GM23338 (cell line): ENCODE measurements at regions not wholly inside any gene's neighbourhood (a gene's known extent, or its start where the extent isn't known, plus 50 kb on each side); places are given as distances from the start of the nearest gene placed in this dataset.

Experiments
- ATAC-seq: fragments of 200-7000 bp; cut with Tn5 transposase; 3 replicates; pipeline ENCODE4 v1.9.1; 2020
- DNase-seq: peaks from one replicate; pipeline ENCODE4 v3.0.0-alpha.2; 2015; ENCODE audit warnings: low spot score
- H2AFZ ChIP-seq: fragments of 200-600 bp; sonication (generic); 2 replicates; pipeline ENCODE4 v1.8.0; 2016; ENCODE audit warnings: antibody characterized with exemption, mild to moderate bottlenecking, moderate library complexity
- H3F3A ChIP-seq: fragments of 200-600 bp; sonication (generic); replicated peaks from 2 replicates; pipeline ENCODE4 v1.8.0; 2017; ENCODE audit warnings: antibody characterized with exemption, mixed run types, low read depth
- H3K27ac ChIP-seq: fragments of 200-600 bp; sonication (generic); 2 replicates; pipeline ENCODE4 v1.6.1; 2016; ENCODE audit warnings: low read depth
- H3K27me3 ChIP-seq: fragments of 200-600 bp; sonication (generic); 2 replicates; pipeline ENCODE4 v1.8.0; 2016; ENCODE audit warnings: mild to moderate bottlenecking, mixed run types, moderate library complexity; ENCODE audit not compliant: insufficient read depth
- H3K36me3 ChIP-seq: fragments of 200-600 bp; sonication (generic); 2 replicates; pipeline ENCODE4 v1.8.0; 2016; ENCODE audit warnings: mild to moderate bottlenecking; ENCODE audit not compliant: insufficient read depth
- H3K4me1 ChIP-seq: fragments of 200-600 bp; sonication (generic); 2 replicates; pipeline ENCODE4 v1.8.0; 2016; ENCODE audit warnings: mild to moderate bottlenecking, moderate library complexity; ENCODE audit not compliant: insufficient read depth
- H3K4me2 ChIP-seq: fragments of 200-600 bp; sonication (generic); 2 replicates; pipeline ENCODE4 v1.7.1; 2017; ENCODE audit warnings: mixed run types
- H3K4me3 ChIP-seq: fragments of 200-600 bp; sonication (generic); 2 replicates; pipeline ENCODE4 v1.6.1; 2016; ENCODE audit warnings: mixed run types
- H3K79me2 ChIP-seq: fragments of 200-600 bp; sonication (generic); replicated peaks from 2 replicates; pipeline ENCODE4 v1.8.0; 2017; ENCODE audit warnings: mild to moderate bottlenecking; ENCODE audit not compliant: insufficient read depth
- H3K9me2 ChIP-seq: fragments of 200-600 bp; sonication (generic); 2 replicates; pipeline ENCODE4 v1.8.0; 2017; ENCODE audit not compliant: insufficient read depth
- H4K20me1 ChIP-seq: fragments of 200-600 bp; sonication (generic); replicated peaks from 2 replicates; pipeline ENCODE4 v1.8.0; 2017; ENCODE audit warnings: mild to moderate bottlenecking; ENCODE audit not compliant: insufficient read depth
- H3K27ac Mint-ChIP-seq: 2 replicates; pipeline ENCODE4 v1.8.0; 2020; ENCODE audit warnings: inconsistent platforms, mild to moderate bottlenecking, moderate library complexity, mixed read lengths
- H3K27me3 Mint-ChIP-seq: 3 replicates; pipeline ENCODE4 v1.8.0; 2022; ENCODE audit warnings: low read depth, mild to moderate bottlenecking, moderate library complexity, mixed read lengths, inconsistent platforms; ENCODE audit not compliant: insufficient read depth, poor library complexity
- H3K36me3 Mint-ChIP-seq: 3 replicates; pipeline ENCODE4 v1.8.0; 2021; ENCODE audit warnings: low read depth, mild to moderate bottlenecking, inconsistent platforms, moderate library complexity, mixed read lengths
- H3K4me1 Mint-ChIP-seq: 3 replicates; pipeline ENCODE4 v1.8.0; 2020; ENCODE audit warnings: mild to moderate bottlenecking, inconsistent platforms, mixed read lengths
- H3K4me3 Mint-ChIP-seq: 3 replicates; pipeline ENCODE4 v1.8.0; 2021; ENCODE audit warnings: moderate library complexity, mild to moderate bottlenecking, inconsistent platforms, mixed read lengths
- H3K9me3 Mint-ChIP-seq: 3 replicates; pipeline ENCODE4 v1.8.0; 2020; ENCODE audit warnings: moderate library complexity, mild to moderate bottlenecking, inconsistent platforms, mixed read lengths
- CREB1 ChIP-seq: fragments of 250-450 bp; sonication (Bioruptor Pico); IDR thresholded peaks from 2 replicates; pipeline ENCODE4 v1.5.0; 2020; ENCODE audit warnings: low read depth, mild to moderate bottlenecking, moderate library complexity
- ETS1 ChIP-seq: IDR thresholded peaks from 2 replicates; pipeline ENCODE4 v1.6.1; 2016; ENCODE audit warnings: antibody characterized with exemption
- EZH2 ChIP-seq: fragments of 200-600 bp; sonication (generic); IDR thresholded peaks from one replicate; pipeline ENCODE4 v1.8.0; 2017; ENCODE audit warnings: antibody characterized with exemption, mild to moderate bottlenecking, low read depth; ENCODE audit not compliant: unreplicated experiment
- EZH2phosphoT487 ChIP-seq: fragments of 200-600 bp; sonication (generic); IDR thresholded peaks from one replicate; pipeline ENCODE4 v1.8.1; 2018; ENCODE audit warnings: antibody characterized with exemption; ENCODE audit not compliant: unreplicated experiment
- JUNB ChIP-seq: IDR thresholded peaks from one replicate; pipeline ENCODE4 v1.6.1; 2016; ENCODE audit warnings: antibody characterized with exemption; ENCODE audit not compliant: unreplicated experiment
- NANOG ChIP-seq: IDR thresholded peaks from 2 replicates; pipeline ENCODE4 v1.6.1; 2016; ENCODE audit warnings: antibody characterized with exemption, borderline replicate concordance
- POLR2AphosphoS5 ChIP-seq: IDR thresholded peaks from 2 replicates; pipeline ENCODE4 v1.6.1; 2016; ENCODE audit warnings: antibody characterized with exemption, low read depth
- REST ChIP-seq: IDR thresholded peaks from one replicate; pipeline ENCODE4 v1.6.1; 2018; ENCODE audit warnings: antibody characterized with exemption; ENCODE audit not compliant: unreplicated experiment
- STAT1 ChIP-seq: IDR thresholded peaks from one replicate; pipeline ENCODE4 v1.6.1; 2016; ENCODE audit warnings: antibody characterized with exemption; ENCODE audit not compliant: unreplicated experiment
- ZNF114 ChIP-seq: fragments of 250-450 bp; sonication (Bioruptor Pico); IDR thresholded peaks from 2 replicates; pipeline ENCODE4 v1.5.0; 2020; ENCODE audit warnings: mild to moderate bottlenecking, moderate library complexity
- ZNF331 ChIP-seq: fragments of 250-450 bp; sonication (Bioruptor Pico); IDR thresholded peaks from 2 replicates; pipeline ENCODE4 v1.5.0; 2020; ENCODE audit warnings: low read depth, mild to moderate bottlenecking, moderate library complexity
- ZNF462 ChIP-seq: fragments of 250-450 bp; sonication (Bioruptor Pico); IDR thresholded peaks from 2 replicates; pipeline ENCODE4 v1.5.0; 2020; ENCODE audit warnings: mild to moderate bottlenecking, moderate library complexity
- TF ChIP-seq, protein P1 (sequence below), 2 experiments: fragments of 200-600 bp in 1 of 2; sonication (generic) in 1 of 2; conservative IDR thresholded peaks; 2 replicates each; pipeline versions ENCODE4 v1.5.1 to v1.6.1; 2016 to 2017; ENCODE audit warnings: antibody characterized with exemption in 2 of 2, low read depth in 2 of 2, mild to moderate bottlenecking in 2 of 2, moderate library complexity in 1 of 2

DNA sequence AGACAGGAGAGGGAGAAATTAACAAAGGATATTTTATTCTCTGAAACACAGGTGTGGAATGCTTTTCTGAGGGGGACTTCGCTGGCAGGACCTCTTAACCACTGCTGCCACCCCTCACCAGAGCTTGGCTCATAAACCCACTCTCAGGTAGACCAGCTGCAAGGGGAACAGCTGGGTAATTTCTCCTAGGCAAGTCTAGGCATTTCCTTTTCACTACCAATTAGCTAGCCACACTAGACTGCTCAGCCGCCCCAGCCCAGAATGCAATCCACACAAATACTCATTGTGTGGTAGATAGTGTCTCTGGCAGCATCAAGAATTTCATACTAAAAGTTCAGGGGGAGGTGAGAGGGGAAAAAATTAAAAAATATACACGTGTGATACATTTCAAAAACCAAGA is 267.6 kb upstream of the ID4 start:
- no peaks in the 10 kb centered on the region for H3K36me3 Mint-ChIP-seq
- TF ChIP-seq, protein P1, sequence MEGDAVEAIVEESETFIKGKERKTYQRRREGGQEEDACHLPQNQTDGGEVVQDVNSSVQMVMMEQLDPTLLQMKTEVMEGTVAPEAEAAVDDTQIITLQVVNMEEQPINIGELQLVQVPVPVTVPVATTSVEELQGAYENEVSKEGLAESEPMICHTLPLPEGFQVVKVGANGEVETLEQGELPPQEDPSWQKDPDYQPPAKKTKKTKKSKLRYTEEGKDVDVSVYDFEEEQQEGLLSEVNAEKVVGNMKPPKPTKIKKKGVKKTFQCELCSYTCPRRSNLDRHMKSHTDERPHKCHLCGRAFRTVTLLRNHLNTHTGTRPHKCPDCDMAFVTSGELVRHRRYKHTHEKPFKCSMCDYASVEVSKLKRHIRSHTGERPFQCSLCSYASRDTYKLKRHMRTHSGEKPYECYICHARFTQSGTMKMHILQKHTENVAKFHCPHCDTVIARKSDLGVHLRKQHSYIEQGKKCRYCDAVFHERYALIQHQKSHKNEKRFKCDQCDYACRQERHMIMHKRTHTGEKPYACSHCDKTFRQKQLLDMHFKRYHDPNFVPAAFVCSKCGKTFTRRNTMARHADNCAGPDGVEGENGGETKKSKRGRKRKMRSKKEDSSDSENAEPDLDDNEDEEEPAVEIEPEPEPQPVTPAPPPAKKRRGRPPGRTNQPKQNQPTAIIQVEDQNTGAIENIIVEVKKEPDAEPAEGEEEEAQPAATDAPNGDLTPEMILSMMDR (conservative IDR thresholded peaks at IDR 0.05; ENCODE audit: low read depth in 2 of 2): no peak
- TF ChIP-seq EZH2 (no peak), JUNB (no peak), STAT1 (no peak), CREB1 (CRISPR knock-in tag) (no peak), EZH2phosphoT487 (no peak), REST (no peak), ZNF331 (no peak), ZNF114 (no peak), POLR2AphosphoS5 (no peak), NANOG (no peak), ETS1 (no peak), ZNF462 (CRISPR knock-in tag) (no peak)
- no peak overlapping the region for H2AFZ ChIP-seq

More for the DNA sequence above, 267.6 kb upstream of the ID4 start:
- H3K4me1 ChIP-seq: no peaks in the 10 kb centered on the region
- H4K20me1 ChIP-seq: no peaks in the 10 kb centered on the region
- DNase-seq (no peak), ATAC-seq (no peak)
- peaks cover 7% of the 10 kb centered on the region for H3K9me2 ChIP-seq
- no peaks in the 10 kb centered on the region for H3K27me3 ChIP-seq
- H3F3A ChIP-seq: no peaks in the 10 kb centered on the region
- no peaks in the 10 kb centered on the region for H3K36me3 ChIP-seq
- Mint-ChIP-seq H3K4me3 (no peak overlapping the region), H3K27me3 (no peaks in the 10 kb centered on the region), H3K9me3 (0 out of 3 replicates have a peak, but pooled peaks cover 4% of the 10 kb centered on the region), H3K27ac (no peak overlapping the region), H3K4me1 (peaks cover 3% of the 10 kb centered on the region; the same call in 1 of the 3 replicates)
- no peaks in the 10 kb centered on the region for H3K79me2 ChIP-seq
- H3K27ac ChIP-seq: no peak overlapping the region
- H3K4me2 ChIP-seq: no peak overlapping the region
- H3K4me3 ChIP-seq: no peak overlapping the region
